HG03442 (cell line): ENCODE measurements at regions not wholly inside any gene's neighbourhood (a gene's known extent, or its start where the extent isn't known, plus 50 kb on each side); places are given as distances from the start of the nearest gene placed in this dataset.
"Not testable (repeated sequence)": the region's sequence is repeated elsewhere in the genome, so short reads cannot be mapped to it uniquely, and the experiment has no call there.

Source experiments
- ATAC-seq: cut with Tn5 transposase; IDR thresholded peaks from one replicate; pipeline ENCODE4 v1.9.1; 2021; ENCODE audit warnings: mild to moderate bottlenecking, moderate library complexity; ENCODE audit not compliant: unreplicated experiment

DNA sequence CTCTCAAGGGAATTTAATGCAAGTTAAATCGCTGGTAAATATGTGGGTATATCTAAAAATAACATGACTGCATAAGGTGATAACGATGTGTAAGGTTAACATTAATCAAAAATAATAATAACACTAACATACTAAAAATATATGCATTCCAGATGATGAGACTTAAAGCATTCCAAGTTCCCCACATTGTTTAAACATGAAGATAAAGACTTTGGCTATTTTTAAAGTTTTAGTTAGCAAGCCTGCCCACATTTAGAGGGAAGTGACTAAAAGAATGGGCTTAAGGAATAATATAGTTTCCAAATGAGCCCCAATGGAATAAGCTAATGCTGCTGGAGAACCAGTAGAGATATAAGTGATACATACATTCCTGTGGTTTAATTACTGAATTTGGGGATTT is 941.3 kb downstream of the TBC1D32 start:
- no peak for ATAC-seq

DNA sequence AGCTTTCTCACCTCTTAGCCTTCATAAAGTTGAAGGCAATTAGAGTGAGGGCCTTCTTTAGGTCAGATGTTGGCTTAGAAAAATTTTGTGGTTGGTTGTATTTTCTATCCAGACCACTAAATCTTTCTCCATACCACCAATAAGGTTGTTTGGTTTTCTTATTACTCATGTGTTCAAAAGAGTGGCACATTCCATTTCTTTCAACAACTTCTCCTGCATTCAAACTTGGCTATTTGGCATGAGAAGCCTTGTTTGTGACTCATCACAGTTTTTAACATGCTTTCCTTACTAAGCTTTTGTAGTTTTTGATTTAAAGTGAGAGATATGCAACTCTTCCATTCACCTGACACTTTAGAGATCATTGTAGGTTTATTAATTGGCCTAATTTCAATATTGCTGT is 949.6 kb downstream of the TBC1D32 start:
- ATAC-seq: no peak

DNA sequence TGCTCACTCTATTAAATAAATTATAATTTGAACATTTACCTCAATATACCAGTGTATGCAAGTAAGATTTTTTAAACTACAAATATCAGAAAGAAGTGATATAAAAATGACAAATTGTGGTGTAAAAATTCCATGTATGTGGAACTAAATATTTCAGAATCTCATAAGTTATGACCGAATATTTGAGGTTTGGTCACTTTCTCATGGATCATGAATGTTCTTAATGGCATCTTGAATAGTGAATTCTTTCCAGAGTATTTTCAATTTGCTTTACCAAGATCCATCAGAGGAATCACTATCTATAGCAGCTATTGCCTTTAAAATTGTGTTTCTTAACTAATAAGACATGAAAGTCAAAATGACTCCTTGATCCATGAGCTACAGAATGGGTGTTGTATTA is 950.6 kb downstream of the TBC1D32 start:
- ATAC-seq: no peak

DNA sequence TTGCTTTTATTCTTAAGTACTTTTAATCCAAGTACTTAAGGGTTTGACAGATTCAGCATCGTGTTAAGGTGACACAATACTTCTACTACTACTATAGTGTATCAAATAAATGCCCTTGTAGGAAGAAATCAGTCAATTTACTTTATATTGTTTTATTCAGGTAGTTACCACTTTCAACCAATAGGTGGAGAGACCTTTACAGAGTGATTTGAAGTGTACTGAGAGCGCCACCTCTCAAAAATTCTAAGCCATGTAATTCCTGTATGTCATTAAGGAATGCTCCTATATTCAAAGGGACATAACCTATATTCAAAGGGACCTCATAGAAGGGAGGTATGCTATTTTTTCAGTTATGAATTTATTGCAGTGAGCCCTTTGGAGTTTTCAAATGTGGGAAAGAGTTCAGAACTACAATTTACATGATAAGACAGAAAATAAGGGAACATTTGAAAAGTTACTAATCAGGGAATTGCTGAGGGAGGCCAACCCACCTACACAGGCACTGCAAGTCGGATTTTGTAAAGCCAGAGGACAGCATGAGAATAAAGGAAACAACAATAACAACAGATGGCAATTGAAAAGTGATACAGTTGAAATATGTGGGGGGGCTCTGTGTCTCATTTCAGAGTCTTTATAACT is 955.6 kb downstream of the TBC1D32 start:
- ATAC-seq: peak; percentile 93

DNA sequence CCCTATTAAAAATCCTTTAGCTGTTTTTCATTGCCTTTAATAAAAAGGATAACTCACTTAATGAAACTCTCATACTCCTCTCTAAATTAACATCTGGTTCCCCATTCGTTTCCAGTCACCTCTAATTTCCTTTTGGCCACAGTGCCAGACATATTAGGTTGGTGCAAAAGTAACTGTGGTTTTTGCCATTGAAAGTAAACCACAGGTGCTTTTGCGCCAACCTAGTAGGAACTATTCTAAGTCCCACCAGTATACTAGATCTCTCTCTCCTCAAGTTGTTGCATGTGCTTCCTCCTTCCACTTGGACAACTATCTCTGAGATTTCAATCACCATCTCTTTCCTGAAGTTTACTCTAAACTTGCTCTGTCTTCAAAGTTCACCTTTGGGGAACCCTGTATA is 961.1 kb downstream of the TBC1D32 start:
- no peak for ATAC-seq

DNA sequence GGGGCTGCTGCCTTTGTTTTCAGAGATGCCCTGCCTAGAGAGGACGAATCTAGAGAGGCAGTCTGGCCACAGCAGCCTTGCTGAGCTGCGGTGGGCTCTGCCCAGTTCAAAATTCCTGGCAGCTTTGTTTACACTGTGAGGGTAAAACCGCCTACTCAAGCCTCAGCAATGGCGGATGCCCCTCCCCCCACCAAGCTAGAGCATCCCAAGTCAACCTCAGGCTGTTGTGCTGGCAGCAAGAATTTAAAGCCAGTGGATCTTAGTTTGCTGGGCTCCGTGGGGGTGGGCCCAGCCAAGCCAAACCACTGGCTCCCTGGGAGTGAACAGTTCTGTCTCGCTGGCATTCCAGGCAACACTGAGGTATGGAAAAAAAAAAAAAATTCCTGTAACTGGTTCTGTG is 970.9 kb downstream of the TBC1D32 start:
- ATAC-seq: no peak

DNA sequence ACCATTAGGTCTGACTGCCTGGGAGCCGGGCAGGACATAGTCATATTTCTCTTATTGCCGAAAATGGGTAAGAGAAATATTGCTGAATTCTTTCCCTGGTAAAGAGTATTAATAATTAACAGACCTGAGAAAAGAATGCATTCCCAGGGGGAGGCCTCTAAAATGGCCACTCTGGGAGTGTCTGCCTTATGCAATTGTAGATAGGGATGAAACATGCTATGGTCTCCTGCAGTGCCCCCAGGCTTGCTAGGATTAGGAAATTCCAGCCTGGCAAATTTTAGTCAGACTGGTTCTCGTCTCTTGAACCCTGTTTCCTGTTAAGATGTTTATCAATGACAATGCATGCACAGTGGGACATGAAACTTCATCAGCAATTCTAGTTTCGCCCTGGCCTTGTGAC is 975.7 kb downstream of the TBC1D32 start:
- ATAC-seq: not testable (repeated sequence)

DNA sequence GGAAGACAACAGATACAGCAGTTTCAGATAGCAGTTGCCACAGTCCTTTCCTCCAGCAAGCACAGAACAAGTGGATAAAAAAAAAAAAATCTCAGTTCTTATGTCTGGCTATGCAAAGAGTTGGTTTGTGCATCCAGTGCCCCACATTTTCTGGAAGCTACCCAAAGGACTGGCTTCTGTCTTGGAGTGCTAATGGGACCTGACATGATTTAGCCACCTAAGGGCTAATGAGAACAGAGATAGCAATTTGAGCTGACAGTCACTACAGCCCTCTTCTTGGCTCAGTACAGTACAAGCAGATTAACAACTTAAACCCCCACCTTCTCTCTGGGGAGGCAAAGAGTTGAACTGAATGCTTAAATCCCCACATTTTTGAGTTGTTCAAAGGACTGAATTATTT is 976.8 kb downstream of the TBC1D32 start:
- ATAC-seq: no peak

DNA sequence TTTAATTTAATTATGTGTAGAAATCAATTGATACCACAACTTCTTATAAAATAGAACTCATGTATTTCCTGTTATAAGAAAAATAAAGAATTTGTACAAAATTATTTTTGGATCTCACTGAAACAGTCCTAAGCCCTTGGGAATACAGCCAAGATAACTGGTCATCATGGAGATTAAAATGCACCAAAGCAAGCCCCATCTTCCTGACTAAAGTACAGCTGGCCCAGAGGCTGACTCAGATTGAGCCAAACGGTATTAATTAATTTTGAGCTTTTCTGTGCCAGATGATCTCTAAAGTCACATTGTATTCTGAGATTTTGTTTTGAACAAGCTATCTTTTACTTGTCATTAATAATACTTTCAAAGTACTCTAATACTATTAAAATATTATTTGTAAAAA is 978.5 kb downstream of the TBC1D32 start:
- ATAC-seq: no peak

DNA sequence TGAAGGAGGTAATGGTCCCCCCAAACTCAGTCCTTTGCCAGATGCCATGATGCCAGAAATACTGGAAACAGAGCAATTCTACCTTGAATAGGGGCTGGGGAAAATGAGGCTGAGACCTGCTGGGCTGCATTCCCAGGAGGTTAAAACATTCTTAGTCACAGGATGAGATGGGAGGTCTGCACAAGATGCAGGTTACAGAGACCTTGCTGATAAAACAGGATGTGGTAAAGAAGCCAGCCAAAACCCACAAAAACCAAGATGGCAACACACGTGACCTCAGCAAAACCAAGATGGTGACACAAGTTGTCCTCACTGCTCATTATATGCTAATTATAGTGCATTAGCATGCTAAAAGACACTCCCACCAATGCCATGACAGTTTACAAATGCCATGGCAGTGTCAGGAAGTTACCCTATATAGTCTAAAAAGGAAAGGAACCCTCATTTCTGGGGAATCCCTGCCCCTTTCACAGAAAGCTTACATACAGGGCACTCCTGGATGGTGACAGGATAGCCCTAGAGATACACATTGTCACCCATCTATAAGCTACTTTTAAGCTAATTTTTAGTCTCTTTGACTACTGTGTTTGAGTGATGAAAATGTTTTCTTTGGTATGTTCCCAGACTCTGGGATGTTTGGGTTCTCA is 979.7 kb downstream of the TBC1D32 start:
- no peak for ATAC-seq

DNA sequence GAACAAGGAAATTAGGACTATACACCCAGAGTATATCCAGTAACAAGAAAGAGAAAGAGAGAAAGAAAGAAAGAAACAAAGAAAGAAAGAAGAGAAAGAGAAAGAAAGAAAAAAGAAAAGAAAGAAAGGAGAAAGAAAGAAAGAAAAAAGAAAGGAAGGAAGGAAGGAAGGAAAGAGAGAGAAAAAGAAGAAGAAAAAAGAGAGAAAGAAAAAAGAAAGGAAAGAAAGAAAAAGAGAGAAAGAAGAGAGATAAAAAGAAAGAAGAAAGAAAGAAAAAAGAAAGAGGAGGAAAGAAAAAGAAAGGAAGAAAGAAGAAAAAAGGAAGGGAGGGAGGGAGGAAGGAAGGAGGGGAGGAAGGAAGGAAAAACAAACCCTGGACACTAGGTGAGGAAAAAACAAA is 981.8 kb downstream of the TBC1D32 start:
- ATAC-seq: no peak

DNA sequence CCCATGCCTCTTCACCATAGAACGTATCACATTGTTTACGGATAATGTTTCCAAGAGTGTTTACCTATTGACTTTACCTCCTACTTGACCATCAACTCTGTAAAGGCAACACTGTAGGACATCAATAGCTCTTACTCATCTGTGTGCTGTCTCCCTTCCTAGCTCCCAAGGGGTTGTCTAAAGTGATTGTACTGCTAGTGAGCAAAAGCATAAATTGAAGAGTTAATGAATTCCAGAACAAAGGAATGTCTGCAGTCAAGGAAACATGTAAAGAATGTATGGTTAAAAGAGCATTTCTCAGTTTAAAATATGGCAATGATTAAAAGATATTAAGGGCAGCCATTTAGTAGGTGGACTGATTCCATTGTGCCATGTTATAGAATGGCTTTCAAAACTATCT is 985.4 kb downstream of the TBC1D32 start:
- no peak for ATAC-seq

DNA sequence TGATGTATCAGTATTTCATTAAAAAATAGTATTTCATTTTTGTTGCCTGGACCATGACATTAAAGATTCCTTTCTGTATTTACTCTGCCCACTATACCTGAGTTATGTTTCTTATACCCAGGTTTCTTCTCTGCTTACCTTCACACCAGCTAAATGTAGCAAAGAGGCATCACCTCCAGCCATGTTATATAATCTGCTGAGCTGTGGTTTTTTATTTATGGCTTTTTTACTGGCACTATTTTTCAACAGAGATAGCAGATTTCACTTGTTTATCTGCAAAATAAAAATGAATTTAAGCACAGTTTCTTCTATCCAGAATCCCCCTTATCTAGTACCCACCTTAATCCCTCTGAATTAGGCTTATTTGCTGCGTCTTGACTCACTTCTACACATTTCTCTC is 979.0 kb upstream of the MAN1A1 start:
- ATAC-seq: no peak

DNA sequence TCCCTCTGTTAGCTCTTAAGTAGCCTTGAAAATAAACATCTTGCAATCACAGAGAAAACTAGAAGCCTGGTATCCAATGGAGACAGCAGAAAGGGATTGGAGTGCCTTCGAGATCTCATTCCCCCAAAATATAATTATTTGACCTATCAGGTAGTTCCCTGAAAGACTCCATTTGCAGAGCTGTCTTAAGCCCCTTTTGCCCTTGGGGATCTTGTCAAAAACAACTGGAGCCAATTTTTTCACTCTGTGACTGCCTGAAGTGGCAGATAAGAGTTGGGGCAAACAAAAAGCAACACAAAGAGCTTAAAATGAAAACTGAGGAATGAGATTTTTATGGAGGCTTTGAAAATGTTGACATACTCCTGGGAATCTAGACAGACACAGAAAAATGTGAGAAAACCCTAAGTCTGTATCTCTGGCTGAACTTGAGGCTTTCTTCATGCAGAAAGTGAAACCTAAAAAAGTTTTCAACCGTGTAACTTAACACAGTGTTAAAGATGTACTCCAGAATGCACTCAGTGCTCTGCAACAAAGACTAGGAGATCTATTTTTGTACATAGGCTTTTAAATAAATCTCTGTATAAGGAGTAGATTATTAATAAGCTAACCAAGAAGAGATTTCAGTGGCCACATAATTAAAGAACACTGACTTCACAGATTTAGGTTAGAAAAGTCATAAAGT is 971.1 kb upstream of the MAN1A1 start:
- no peak for ATAC-seq

DNA sequence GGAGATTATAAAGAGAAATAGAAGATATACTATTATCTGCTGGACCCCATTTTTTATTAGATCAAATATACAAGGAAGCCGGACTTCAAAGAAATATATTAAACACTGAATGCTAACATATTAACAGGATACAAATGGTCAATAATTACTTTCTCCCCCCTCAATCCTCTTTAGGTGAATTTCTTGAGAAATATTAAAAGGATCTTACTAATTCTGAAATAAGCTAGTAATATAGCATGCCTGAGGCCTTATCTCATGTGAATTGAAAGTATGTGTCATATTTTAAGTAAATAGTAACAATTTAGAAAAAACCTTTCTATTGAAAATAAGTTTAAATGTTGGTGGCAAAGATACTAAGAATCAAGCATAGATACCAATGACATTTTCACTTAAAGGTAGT is 954.7 kb upstream of the MAN1A1 start:
- no peak for ATAC-seq

DNA sequence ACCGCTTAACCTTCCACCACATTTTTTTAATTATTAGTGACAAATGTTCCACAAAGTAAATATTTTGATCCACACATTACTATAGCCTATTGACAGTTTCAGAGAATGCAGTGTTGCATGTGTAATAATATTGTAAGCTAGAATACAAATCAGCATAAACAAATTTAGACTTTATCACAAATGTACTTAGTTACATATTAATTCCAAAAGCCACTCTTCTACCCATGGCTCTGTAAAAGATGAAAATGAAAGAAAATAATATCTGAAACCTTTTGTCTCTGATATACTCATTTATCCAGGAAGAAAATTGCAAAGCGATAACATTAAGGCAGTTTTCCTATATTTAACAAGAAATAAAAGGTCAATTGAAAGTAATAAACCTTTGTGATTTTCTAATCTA is 954.0 kb upstream of the MAN1A1 start:
- no peak for ATAC-seq

DNA sequence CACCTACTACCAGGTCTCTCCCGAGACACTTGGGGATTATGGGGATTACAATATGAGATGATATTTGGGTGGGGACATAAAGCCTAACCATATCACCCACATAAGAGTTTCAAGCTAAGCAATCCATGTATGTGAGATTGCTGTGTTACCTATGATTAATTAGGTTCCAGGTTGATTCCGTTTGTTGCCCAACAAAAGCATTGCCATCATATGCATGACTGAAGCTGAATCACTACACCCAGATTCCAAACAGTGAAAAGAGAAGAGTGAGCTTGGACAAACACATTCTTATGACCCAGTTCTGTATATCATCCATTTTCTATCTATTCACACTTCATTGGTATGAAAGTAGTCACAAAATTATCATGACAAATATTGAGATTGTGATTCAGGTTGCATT is 952.5 kb upstream of the MAN1A1 start:
- ATAC-seq: no peak

DNA sequence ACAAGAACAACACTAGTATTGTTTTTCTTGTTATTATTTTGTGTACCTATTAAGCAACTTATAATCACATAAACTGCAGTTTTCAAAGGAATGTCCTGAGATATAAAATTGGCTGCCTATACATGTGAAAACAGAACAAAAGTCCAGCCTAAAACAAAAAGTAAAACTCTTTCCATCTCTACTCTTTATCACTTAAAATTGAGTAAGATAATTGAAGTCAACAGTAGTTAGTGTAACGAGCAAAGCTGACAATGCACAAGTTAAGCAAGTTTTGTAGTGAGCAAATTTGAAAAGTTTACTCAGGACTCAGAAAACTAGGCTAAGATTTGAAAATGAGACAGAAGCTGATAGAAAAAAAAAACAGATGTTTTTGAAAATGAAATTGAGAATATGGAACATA is 941.4 kb upstream of the MAN1A1 start:
- no peak for ATAC-seq

DNA sequence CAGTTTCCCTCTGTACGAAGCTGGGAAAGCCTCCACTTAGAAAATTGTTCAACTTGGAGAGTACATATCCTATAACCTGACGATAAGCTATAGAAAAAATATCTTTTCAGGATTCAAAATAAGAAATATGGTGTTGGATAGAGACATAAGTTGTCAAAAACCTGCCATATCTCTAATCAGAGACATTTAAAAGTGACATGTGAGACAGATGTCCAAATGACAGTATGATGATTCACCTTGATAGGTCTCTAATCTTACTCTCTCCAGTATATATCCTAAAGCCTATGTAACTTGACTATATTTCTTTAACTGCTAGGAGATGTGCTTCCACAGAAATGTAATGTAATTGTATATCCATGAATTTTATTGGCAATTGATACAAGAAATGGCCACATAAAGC is 932.4 kb upstream of the MAN1A1 start:
- ATAC-seq: no peak

DNA sequence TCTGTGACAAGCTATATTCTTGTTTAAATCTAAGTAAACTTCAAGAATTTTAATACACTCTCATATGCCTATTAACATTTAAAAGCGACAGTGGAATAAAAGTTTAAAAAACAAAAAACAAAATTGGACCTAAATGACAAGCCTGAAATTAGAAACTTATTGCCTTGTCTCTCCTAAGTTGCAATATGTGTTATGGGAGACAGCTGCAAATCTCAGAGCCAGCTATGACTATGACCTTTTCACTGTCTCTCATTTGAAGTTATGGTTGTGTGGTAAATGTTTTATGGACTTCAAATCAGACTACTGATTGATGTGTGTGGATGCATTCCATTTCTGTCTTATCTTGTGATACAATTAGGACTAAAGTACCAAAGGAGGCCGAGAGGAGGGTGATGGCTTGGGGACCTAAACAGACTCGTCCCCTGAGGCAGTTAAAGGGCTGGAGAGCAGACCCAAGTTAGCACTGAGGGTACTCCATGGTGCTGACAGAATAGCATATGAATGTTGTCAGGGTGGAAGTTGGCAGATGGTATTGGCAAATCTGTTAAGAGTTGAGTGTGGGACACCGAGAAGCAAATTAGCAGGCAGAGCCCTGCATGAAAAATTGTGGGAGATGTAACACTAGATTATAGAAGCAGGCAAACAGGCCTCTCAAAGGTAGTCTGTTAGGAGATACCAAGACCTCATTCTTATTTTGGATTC is 930.1 kb upstream of the MAN1A1 start:
- no peak for ATAC-seq

DNA sequence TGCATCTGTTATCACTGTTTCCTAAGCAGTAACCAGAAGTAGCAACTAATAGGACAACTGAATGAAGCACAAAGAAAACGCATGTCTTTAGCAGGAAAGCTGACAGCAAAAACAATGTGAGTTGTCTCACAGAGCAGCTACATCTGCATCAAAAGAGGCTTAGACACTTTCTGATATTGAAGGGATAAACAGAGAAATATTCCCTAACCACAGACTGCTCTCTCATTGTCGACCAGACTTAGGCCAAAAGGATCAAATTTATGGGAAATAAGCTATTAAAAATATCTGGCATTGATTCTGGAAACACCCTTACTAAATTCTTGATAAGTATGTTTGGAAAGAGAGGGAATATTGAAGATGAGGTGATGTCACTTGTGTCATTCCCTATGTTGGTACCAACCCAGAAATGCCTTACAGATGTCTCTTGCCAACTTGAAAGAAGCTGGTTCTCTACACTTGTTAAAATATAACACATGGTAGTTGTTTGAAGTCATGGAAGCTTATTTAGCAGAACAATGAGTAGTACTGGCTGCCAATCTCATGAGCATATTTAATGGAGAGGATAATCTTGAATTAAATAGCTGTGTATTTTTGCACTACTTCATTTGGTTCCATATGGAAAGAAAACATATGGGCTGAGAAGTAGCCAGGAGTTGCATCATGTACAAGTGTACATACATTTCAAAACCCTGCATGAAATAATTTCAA is 929.3 kb upstream of the MAN1A1 start:
- no peak for ATAC-seq
